ENCODE measurements at regions not wholly inside any gene's neighbourhood (a gene's known extent, or its start where the extent isn't known, plus 50 kb on each side); places are given as distances from the start of the nearest gene placed in this dataset.

- ChIA-PET CTCF (interaction anchor here (1.4 kb wide), 1 partner anchor 88 kb away, joined by 4 read pairs; no protein-coding TSS in a partner anchor), POLR2A (no interaction called here)
- FAIRE-seq (no peak), ATAC-seq (no peak), DNase-seq (ENCODE audit: low read depth in 1 of 2, low spot score in 1 of 2) (no peak)
- TF ChIP-seq NPAS2 (CRISPR knock-in tag; IDR thresholded peaks at IDR 0.05; ENCODE audit: borderline replicate concordance) (no peak), SMC3 (IDR thresholded peaks at IDR 0.05) (no peak)
- no peaks in the 10 kb centered on the region for H3K4me1 ChIP-seq
- no peak overlapping the region for H3K27ac ChIP-seq
- WGBS (ENCODE audit: missing lambda C conversion rate): 30% methylated on average over 3 of the region's 3 CpGs
- no peak overlapping the region for H3K4me3 ChIP-seq
- H3K4me2 ChIP-seq: no peak overlapping the region
- no peaks in the 10 kb centered on the region for H3K9me3 ChIP-seq
These were observed 446.9 kb upstream of the LRRC7 start for GRCh38 chr1:69120817-69121216.

- H3K4me3 ChIP-seq: no peak overlapping the region
These were observed 446.0 kb upstream of the LRRC7 start for GRCh38 chr1:69121723-69122122.

GRCh38 chr1:69122373-69122772 is 445.3 kb upstream of the LRRC7 start:
- no peak for FAIRE-seq
- H3K27ac ChIP-seq: no peak overlapping the region
- ChIA-PET POLR2A (no interaction called here), CTCF (interaction anchor here (1.4 kb wide), 1 partner anchor 90 kb away, joined by 4 read pairs; no protein-coding TSS in a partner anchor)
- ATAC-seq: no peak
- no peak overlapping the region for H3K4me2 ChIP-seq
- H3K4me3 ChIP-seq: no peak overlapping the region
- no peaks in the 10 kb centered on the region for H3K4me1 ChIP-seq
- 0% methylated on average over 2 of the region's 2 CpGs for WGBS (ENCODE audit: missing lambda C conversion rate)
- no peak for DNase-seq (ENCODE audit: low read depth in 1 of 2, low spot score in 1 of 2)
- TF ChIP-seq CHD2 (IDR thresholded peaks at IDR 0.05; ENCODE audit: low read length, partially characterized antibody) (no peak), RCOR1 (IDR thresholded peaks at IDR 0.05; ENCODE audit: low read depth, low read length) (no peak), REST (IDR thresholded peaks at IDR 0.05) (no peak), CHD4 (IDR thresholded peaks at IDR 0.05; ENCODE audit: borderline replicate concordance) (no peak), POLR2A (IDR thresholded peaks at IDR 0.05; ENCODE audit: low read length) (no peak), EHMT2 (IDR thresholded peaks at IDR 0.05; ENCODE audit: low read depth) (no peak), USF2 (IDR thresholded peaks at IDR 0.05) (no peak), BHLHE40 (IDR thresholded peaks at IDR 0.05; ENCODE audit: low read depth, low read length) (no peak), KDM1A (IDR thresholded peaks at IDR 0.05; ENCODE audit: low read depth) (no peak), JUNB (IDR thresholded peaks at IDR 0.05) (no peak), BCL3 (IDR thresholded peaks at IDR 0.05) (no peak), TFCP2L1 (CRISPR knock-in tag; IDR thresholded peaks at IDR 0.05) (no peak)
- H3K9me3 ChIP-seq: no peaks in the 10 kb centered on the region

More at GRCh38 chr1:69121723-69122122, 446.0 kb upstream of the LRRC7 start:
- 0% methylated on average over 1 of the region's 1 CpG for WGBS (ENCODE audit: missing lambda C conversion rate)
- POLR2A ChIA-PET: no interaction called here
- no peaks in the 10 kb centered on the region for H3K9me3 ChIP-seq
- DNase-seq (ENCODE audit: low read depth in 1 of 2, low spot score in 1 of 2) (no peak), FAIRE-seq (no peak), ATAC-seq (no peak)
- H3K4me2 ChIP-seq: no peak overlapping the region
- no peak for TF ChIP-seq GATA3 (IDR thresholded peaks at IDR 0.05; ENCODE audit: borderline replicate concordance)
- no peak for TF ChIP-seq POLR2A (IDR thresholded peaks at IDR 0.05; ENCODE audit: low read length)
- no peak for TF ChIP-seq MAZ (IDR thresholded peaks at IDR 0.05; ENCODE audit: borderline replicate concordance, low read depth, low read length)
- no peak for TF ChIP-seq CHD4 (IDR thresholded peaks at IDR 0.05; ENCODE audit: borderline replicate concordance)
- TF ChIP-seq NPAS2 (CRISPR knock-in tag; IDR thresholded peaks at IDR 0.05; ENCODE audit: borderline replicate concordance): no peak
- TF ChIP-seq USF2 (IDR thresholded peaks at IDR 0.05): no peak
- TF ChIP-seq EP300 (IDR thresholded peaks at IDR 0.05): no peak
- TF ChIP-seq HOXB5 (CRISPR knock-in tag; IDR thresholded peaks at IDR 0.05): no peak
- TF ChIP-seq CBX2 (IDR thresholded peaks at IDR 0.05; ENCODE audit: borderline replicate concordance, low read depth): no peak
- TF ChIP-seq RAD21 (conservative IDR thresholded peaks at IDR 0.05 in 1 of 2, IDR thresholded peaks at IDR 0.05 in 1 of 2): no peak
- H3K27ac ChIP-seq: no peak overlapping the region
- no peaks in the 10 kb centered on the region for H3K4me1 ChIP-seq
- CTCF ChIA-PET: interaction anchor here (1.4 kb wide), 1 partner anchor 89 kb away, joined by 4 read pairs; no protein-coding TSS in a partner anchor

Measured in A549 (cell line).